ENCODE measurements at regions not wholly inside any gene's neighbourhood (a gene's known extent, or its start where the extent isn't known, plus 50 kb on each side); places are given as distances from the start of the nearest gene placed in this dataset.

DNA sequence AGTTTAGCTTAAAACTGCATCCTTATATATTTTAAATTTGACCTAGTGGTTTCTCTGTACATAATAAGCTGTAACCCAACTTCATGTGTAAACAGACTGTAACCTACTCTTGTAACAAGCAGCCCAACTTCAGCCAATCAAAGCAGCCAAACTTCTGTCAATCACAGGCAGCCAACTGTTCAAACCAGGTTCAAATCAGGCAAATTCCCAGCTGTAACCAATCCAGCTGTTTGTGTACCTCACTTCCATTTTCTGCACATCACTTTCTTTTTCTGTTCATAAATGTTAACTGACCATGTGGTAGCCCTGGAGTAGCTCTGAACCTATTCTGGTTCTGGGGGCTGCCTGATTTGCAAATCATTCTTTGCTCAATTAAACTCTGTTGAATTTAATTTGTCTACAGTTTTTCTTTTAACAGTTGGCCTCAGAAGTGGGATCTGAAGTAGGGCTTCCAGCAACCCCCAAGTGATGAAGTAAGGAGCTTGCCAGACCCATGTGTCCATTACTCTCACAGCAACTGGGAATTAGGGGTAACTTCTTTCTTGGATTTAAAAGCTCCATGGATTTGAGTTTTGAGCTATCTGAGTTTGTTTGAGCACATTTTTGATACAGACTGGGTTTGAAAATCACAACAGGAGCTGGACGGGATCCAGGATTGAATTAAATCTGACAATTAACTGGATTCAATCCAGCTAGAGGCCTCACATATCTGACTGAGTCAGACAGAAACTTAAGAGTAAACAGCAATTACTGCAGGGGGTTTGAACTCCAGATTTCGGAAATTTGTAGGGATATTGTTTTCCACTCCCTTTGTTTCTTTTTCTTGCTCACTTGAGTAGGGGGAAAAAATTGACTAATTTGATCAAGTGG, 1569.7 kb upstream of the SLC39A10 start:
- TF ChIP-seq, protein P1, sequence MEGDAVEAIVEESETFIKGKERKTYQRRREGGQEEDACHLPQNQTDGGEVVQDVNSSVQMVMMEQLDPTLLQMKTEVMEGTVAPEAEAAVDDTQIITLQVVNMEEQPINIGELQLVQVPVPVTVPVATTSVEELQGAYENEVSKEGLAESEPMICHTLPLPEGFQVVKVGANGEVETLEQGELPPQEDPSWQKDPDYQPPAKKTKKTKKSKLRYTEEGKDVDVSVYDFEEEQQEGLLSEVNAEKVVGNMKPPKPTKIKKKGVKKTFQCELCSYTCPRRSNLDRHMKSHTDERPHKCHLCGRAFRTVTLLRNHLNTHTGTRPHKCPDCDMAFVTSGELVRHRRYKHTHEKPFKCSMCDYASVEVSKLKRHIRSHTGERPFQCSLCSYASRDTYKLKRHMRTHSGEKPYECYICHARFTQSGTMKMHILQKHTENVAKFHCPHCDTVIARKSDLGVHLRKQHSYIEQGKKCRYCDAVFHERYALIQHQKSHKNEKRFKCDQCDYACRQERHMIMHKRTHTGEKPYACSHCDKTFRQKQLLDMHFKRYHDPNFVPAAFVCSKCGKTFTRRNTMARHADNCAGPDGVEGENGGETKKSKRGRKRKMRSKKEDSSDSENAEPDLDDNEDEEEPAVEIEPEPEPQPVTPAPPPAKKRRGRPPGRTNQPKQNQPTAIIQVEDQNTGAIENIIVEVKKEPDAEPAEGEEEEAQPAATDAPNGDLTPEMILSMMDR (conservative IDR thresholded peaks at IDR 0.05; ENCODE audit: low read length) = no peak
- no peak for TF ChIP-seq EZH2phosphoT487 (IDR thresholded peaks at IDR 0.05; ENCODE audit: borderline replicate concordance)
